Kidney epithelial cell (primary cell): ENCODE measurements at regions not wholly inside any gene's neighbourhood (a gene's known extent, or its start where the extent isn't known, plus 50 kb on each side); places are given as distances from the start of the nearest gene placed in this dataset.

Source experiments
- DNase-seq: peaks from one replicate; pipeline ENCODE4 v3.0.0-alpha.2; 2010; ENCODE audit warnings: low read depth
- H3K27me3 ChIP-seq: 2 replicates; pipeline ENCODE4 v1.6.0; 2011; ENCODE audit warnings: low read length; ENCODE audit not compliant: control insufficient read depth, insufficient read depth
- H3K36me3 ChIP-seq: 2 replicates; pipeline ENCODE4 v1.5.1; 2011; ENCODE audit warnings: low read length; ENCODE audit not compliant: control insufficient read depth, insufficient read depth
- H3K4me3 ChIP-seq: 2 replicates; pipeline ENCODE4 v1.5.1; 2011; ENCODE audit warnings: low read depth, mild to moderate bottlenecking, control low read depth, low read length
- CTCF ChIP-seq: IDR thresholded peaks from 2 replicates; pipeline ENCODE4 v1.5.1; 2011; ENCODE audit warnings: mild to moderate bottlenecking, moderate library complexity, low read length, control low read depth, inconsistent platforms; ENCODE audit not compliant: insufficient read depth, poor library complexity, severe bottlenecking

GRCh38 chr13:44887515-44887914 is 101.8 kb downstream of the NUFIP1 start:
- Histone ChIP-seq H3K36me3 (no peaks in the 10 kb centered on the region), H3K27me3 (no peaks in the 10 kb centered on the region), H3K4me3 (no peak overlapping the region)
- no peak for DNase-seq
- no peak for TF ChIP-seq CTCF

- H3K4me3 ChIP-seq: no peak overlapping the region
- no peaks in the 10 kb centered on the region for H3K27me3 ChIP-seq
- no peaks in the 10 kb centered on the region for H3K36me3 ChIP-seq
- TF ChIP-seq CTCF: no peak
- DNase-seq: no peak
These were observed 105.1 kb downstream of the NUFIP1 start for GRCh38 chr13:44884076-44884729.

GRCh38 chr13:44879452-44880058 is 109.7 kb downstream of the NUFIP1 start:
- peak; percentile 58 for TF ChIP-seq CTCF
- DNase-seq: no peak
- H3K27me3 ChIP-seq: no peaks in the 10 kb centered on the region
- H3K4me3 ChIP-seq: no peak overlapping the region
- no peaks in the 10 kb centered on the region for H3K36me3 ChIP-seq

- H3K27me3 ChIP-seq: no peaks in the 10 kb centered on the region
- DNase-seq: no peak
- H3K36me3 ChIP-seq: no peaks in the 10 kb centered on the region
- TF ChIP-seq CTCF: peak; percentile 31
- H3K4me3 ChIP-seq: no peak overlapping the region
These were observed 112.4 kb downstream of the NUFIP1 start for GRCh38 chr13:44876782-44877324.

GRCh38 chr13:44874886-44875630 is 114.2 kb downstream of the NUFIP1 start:
- no peak for DNase-seq
- Histone ChIP-seq H3K4me3 (no peak overlapping the region), H3K36me3 (no peaks in the 10 kb centered on the region), H3K27me3 (no peaks in the 10 kb centered on the region)
- TF ChIP-seq CTCF: no peak
